HCT116 (cell line): ENCODE measurements at regions not wholly inside any gene's neighbourhood (a gene's known extent, or its start where the extent isn't known, plus 50 kb on each side); places are given as distances from the start of the nearest gene placed in this dataset.

ENCODE experiments used
- ATAC-seq: fragments of 200-7000 bp; cut with Tn5 transposase; 2 replicates; pipeline ENCODE4 v1.9.1; 2020; ENCODE audit warnings: mild to moderate bottlenecking, moderate library complexity
- BruUV-seq: library from RNA; stranded (reverse); fragments of 400-500 nt; replicated peaks from 2 replicates; lab custom pipeline; 2021; lab: Mats Ljungman, UMichigan
- CTCF ChIA-PET: fragments of 300-600 bp; sonication (Branson Sonifier 250); formaldehyde crosslinking; loops from one replicate; lab custom pipeline; 2021; ENCODE audit warnings: antibody characterized with exemption; lab: Charles Lee
- POLR2A ChIA-PET: fragments of 300-600, 350-600 bp; sonication (Branson Sonifier 250); formaldehyde crosslinking; loops from one replicate; lab custom pipeline; 2021; ENCODE audit warnings: antibody characterized with exemption; lab: Charles Lee
- RAD21 ChIA-PET, 2 experiments: fragments of 300-600 bp; sonication (Branson Sonifier 250); formaldehyde crosslinking; loops; one replicate each; lab custom pipeline; 2023; ENCODE audit warnings: low total read pairs in 2 of 2; ENCODE audit not compliant: uncharacterized antibody in 2 of 2, unreplicated experiment in 2 of 2, low non-redundant PET in 1 of 2; lab: Charles Lee
- DNase-seq: peaks from one replicate; pipeline ENCODE4 v3.0.0-alpha.2; 2010; ENCODE audit warnings: low read depth, low spot score
- H2AFZ ChIP-seq: fragments of 200-600 bp; shearing (Covaris generic), sonication (generic); 2 replicates; pipeline ENCODE4 v1.6.1; 2017; ENCODE audit warnings: low read depth, mixed run types, mixed read lengths, antibody characterized with exemption, low read length; ENCODE audit not compliant: poor library complexity, severe bottlenecking
- H3K27ac ChIP-seq: 2 replicates; pipeline ENCODE4 v1.5.1; 2012; ENCODE audit warnings: low read depth, low read length
- H3K27me3 ChIP-seq: fragments of 200-600 bp; sonication (generic); 2 replicates; pipeline ENCODE4 v1.6.1; 2016; ENCODE audit warnings: mixed run types, low read length, mixed read lengths; ENCODE audit not compliant: insufficient read depth
- H3K36me3 ChIP-seq, 2 experiments: fragments of 200-500 bp in 1 of 2; fragments of 200-600 bp in 1 of 2; sonication (Bioruptor generic) in 1 of 2; sonication (generic) in 1 of 2; 2 replicates each; pipeline versions ENCODE4 v1.5.1 to v1.6.1; 2014 to 2016; ENCODE audit warnings: low read length in 2 of 2, inconsistent platforms in 1 of 2, mixed read lengths in 1 of 2, mixed run types in 1 of 2; ENCODE audit not compliant: insufficient read depth in 2 of 2, control insufficient read depth in 1 of 2
- H3K4me1 ChIP-seq, 2 experiments: fragments of 200-600 bp in 1 of 2; sonication (generic) in 1 of 2; 2 replicates each; pipeline versions ENCODE4 v1.5.1 to v1.6.1; 2012 to 2017; ENCODE audit warnings: low read length in 2 of 2, inconsistent platforms in 1 of 2, mild to moderate bottlenecking in 1 of 2, mixed read lengths in 1 of 2, mixed run types in 1 of 2, moderate library complexity in 1 of 2; ENCODE audit not compliant: insufficient read depth in 2 of 2, control insufficient read depth in 1 of 2
- H3K4me2 ChIP-seq: fragments of 200-600 bp; sonication (generic); 2 replicates; pipeline ENCODE4 v1.6.1; 2017; ENCODE audit warnings: mixed run types, low read length, mixed read lengths
- H3K4me3 ChIP-seq, 2 experiments: fragments of 200-600 bp in 1 of 2; sonication (generic) in 1 of 2; replicated peaks in 1 of 2; 2 replicates each; pipeline ENCODE4 v1.5.1; 2011 to 2016; ENCODE audit warnings: low read length in 2 of 2, control low read depth in 1 of 2, low read depth in 1 of 2, mild to moderate bottlenecking in 1 of 2, mixed read lengths in 1 of 2, mixed run types in 1 of 2
- H3K79me2 ChIP-seq: fragments of 200-600 bp; sonication (generic); 2 replicates; pipeline ENCODE4 v1.6.1; 2017; ENCODE audit warnings: mild to moderate bottlenecking, mixed run types, low read length, moderate library complexity, mixed read lengths; ENCODE audit not compliant: insufficient read depth
- H3K9ac ChIP-seq: fragments of 200-600 bp; sonication (generic); 2 replicates; pipeline ENCODE4 v1.6.1; 2016; ENCODE audit warnings: low read length, mixed read lengths
- H3K9me2 ChIP-seq: fragments of 200-600 bp; sonication (generic), shearing (Covaris generic); 2 replicates; pipeline ENCODE4 v1.6.1; 2017; ENCODE audit warnings: mixed run types, mild to moderate bottlenecking, moderate library complexity; ENCODE audit not compliant: insufficient read depth
- H3K9me3 ChIP-seq, 2 experiments: fragments of 200-500 bp in 1 of 2; fragments of 200-600 bp in 1 of 2; sonication (Bioruptor generic) in 1 of 2; sonication (generic) in 1 of 2; 2 replicates each; pipeline ENCODE4 v1.6.1; 2014 to 2017; ENCODE audit warnings: low read length in 2 of 2, mixed read lengths in 2 of 2, inconsistent platforms in 1 of 2, low read depth in 1 of 2, mild to moderate bottlenecking in 1 of 2, mixed run types in 1 of 2, moderate library complexity in 1 of 2; ENCODE audit not compliant: control insufficient read depth in 1 of 2, insufficient read depth in 1 of 2
- H4K20me1 ChIP-seq: fragments of 200-600 bp; sonication (generic), shearing (Covaris generic); 2 replicates; pipeline ENCODE4 v1.6.1; 2017; ENCODE audit warnings: mixed run types, mild to moderate bottlenecking, moderate library complexity; ENCODE audit not compliant: insufficient read depth
- CBX3 ChIP-seq: IDR thresholded peaks from 2 replicates; pipeline ENCODE4 v1.6.1; 2012; ENCODE audit warnings: low read depth
- CEBPB ChIP-seq: IDR thresholded peaks from 2 replicates; pipeline ENCODE4 v1.6.1; 2012; ENCODE audit warnings: low read depth
- EGR1 ChIP-seq: IDR thresholded peaks from 2 replicates; pipeline ENCODE4 v1.6.1; 2012; ENCODE audit warnings: low read depth
- ELF1 ChIP-seq: IDR thresholded peaks from 2 replicates; pipeline ENCODE4 v1.6.1; 2012; ENCODE audit warnings: low read depth, borderline replicate concordance
- EZH2 ChIP-seq: fragments of 200-600 bp; sonication (generic); IDR thresholded peaks from 2 replicates; pipeline ENCODE4 v1.6.1; 2017; ENCODE audit warnings: antibody characterized with exemption, mixed run types
- EZH2phosphoT487 ChIP-seq: fragments of 200-600 bp; IDR thresholded peaks from 2 replicates; pipeline ENCODE4 v1.6.1; 2018; ENCODE audit warnings: antibody characterized with exemption, borderline replicate concordance
- FOSL1 ChIP-seq: IDR thresholded peaks from 2 replicates; pipeline ENCODE4 v1.6.1; 2012; ENCODE audit warnings: low read depth
- JUND ChIP-seq: IDR thresholded peaks from 2 replicates; pipeline ENCODE4 v1.6.1; 2012
- POLR2AphosphoS5 ChIP-seq: IDR thresholded peaks from 2 replicates; pipeline ENCODE4 v1.6.1; 2011; ENCODE audit warnings: mild to moderate bottlenecking, low read depth, low read length, moderate library complexity
- RAD21 ChIP-seq: IDR thresholded peaks from 2 replicates; pipeline ENCODE4 v1.6.1; 2012; ENCODE audit warnings: low read depth, mild to moderate bottlenecking
- SIN3A ChIP-seq: IDR thresholded peaks from 2 replicates; pipeline ENCODE4 v1.6.1; 2012; ENCODE audit warnings: low read depth
- SP1 ChIP-seq: IDR thresholded peaks from 2 replicates; pipeline ENCODE4 v1.6.1; 2012; ENCODE audit warnings: low read depth
- SRF ChIP-seq: IDR thresholded peaks from 2 replicates; pipeline ENCODE4 v1.6.1; 2012; ENCODE audit warnings: low read depth
- YY1 ChIP-seq: IDR thresholded peaks from 2 replicates; pipeline ENCODE4 v1.6.1; 2011; ENCODE audit warnings: low read length, low read depth, moderate library complexity, mild to moderate bottlenecking; ENCODE audit not compliant: insufficient replicate concordance; ENCODE audit errors: extremely low read depth
- ZFX ChIP-seq: fragments of 450-650 bp; IDR thresholded peaks from 2 replicates; pipeline ENCODE4 v1.6.1; 2017
- ZNF274 ChIP-seq: fragments of 200-500 bp; sonication (Bioruptor generic); IDR thresholded peaks from 2 replicates; pipeline ENCODE4 v1.6.1; 2014; ENCODE audit warnings: mild to moderate bottlenecking, low read depth, low read length, inconsistent platforms
- intact Hi-C: fragments of 100-400 bp; cut with micrococcal nuclease; formaldehyde crosslinking; loops from 2 replicates; pipeline ENCODE4 v1.10.0; 2022
- TF ChIP-seq, protein P1 (sequence below): IDR thresholded peaks from 2 replicates; pipeline ENCODE4 v1.6.1; 2011; ENCODE audit warnings: mild to moderate bottlenecking, low read length, moderate library complexity; ENCODE audit not compliant: insufficient replicate concordance; ENCODE audit errors: extremely low read depth
- TF ChIP-seq, protein P2 (sequence below): IDR thresholded peaks from 2 replicates; pipeline ENCODE4 v1.6.1; 2012
- TF ChIP-seq, protein P3 (sequence below): IDR thresholded peaks from 2 replicates; pipeline ENCODE4 v1.6.1; 2012; ENCODE audit warnings: low read depth

DNA sequence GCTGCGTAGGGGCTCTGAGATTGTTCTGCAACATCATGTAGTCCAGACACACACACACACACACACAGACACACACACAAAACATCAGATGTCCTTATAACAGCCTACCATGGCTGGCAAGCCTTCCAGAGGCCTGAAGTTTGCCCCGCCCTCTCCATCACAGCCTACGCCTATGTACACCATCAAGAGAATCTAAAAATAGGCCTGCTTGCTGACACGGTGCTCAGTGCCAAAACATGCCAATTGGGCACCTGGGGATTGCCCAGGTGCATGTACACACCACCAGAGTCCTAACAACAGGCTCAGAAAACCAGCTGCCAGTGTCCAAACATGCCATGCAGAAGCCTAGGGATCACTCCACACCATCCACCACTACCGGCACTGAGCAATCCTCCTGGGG is 391.7 kb upstream of the SPTLC3 start:
- no peaks in the 10 kb centered on the region for H3K4me1 ChIP-seq
- H4K20me1 ChIP-seq, result no peaks in the 10 kb centered on the region
- intact Hi-C loops, result no loop called here
- peaks cover 4 to 25% of the 10 kb centered on the region in 2 experiments; a peak in 2 of 4 replicates for H3K9me3 ChIP-seq
- no peak overlapping the region for H3K9ac ChIP-seq
- H3K27me3 ChIP-seq, result no peaks in the 10 kb centered on the region
- ChIA-PET RAD21 (no interaction called here), POLR2A (no interaction called here), CTCF (no interaction called here)
- ATAC-seq, result no peak
- no TSS peak for BruUV-seq
- H2AFZ ChIP-seq, result no peak overlapping the region
- TF ChIP-seq YY1 (no peak), ZFX (no peak), JUND (no peak), RAD21 (no peak), EZH2phosphoT487 (no peak), SRF (no peak), POLR2AphosphoS5 (no peak), ZNF274 (no peak), FOSL1 (no peak), SP1 (no peak), EGR1 (no peak), SIN3A (no peak), CBX3 (no peak), ELF1 (no peak), EZH2 (no peak), CEBPB (no peak)
- TF ChIP-seq, protein P1, sequence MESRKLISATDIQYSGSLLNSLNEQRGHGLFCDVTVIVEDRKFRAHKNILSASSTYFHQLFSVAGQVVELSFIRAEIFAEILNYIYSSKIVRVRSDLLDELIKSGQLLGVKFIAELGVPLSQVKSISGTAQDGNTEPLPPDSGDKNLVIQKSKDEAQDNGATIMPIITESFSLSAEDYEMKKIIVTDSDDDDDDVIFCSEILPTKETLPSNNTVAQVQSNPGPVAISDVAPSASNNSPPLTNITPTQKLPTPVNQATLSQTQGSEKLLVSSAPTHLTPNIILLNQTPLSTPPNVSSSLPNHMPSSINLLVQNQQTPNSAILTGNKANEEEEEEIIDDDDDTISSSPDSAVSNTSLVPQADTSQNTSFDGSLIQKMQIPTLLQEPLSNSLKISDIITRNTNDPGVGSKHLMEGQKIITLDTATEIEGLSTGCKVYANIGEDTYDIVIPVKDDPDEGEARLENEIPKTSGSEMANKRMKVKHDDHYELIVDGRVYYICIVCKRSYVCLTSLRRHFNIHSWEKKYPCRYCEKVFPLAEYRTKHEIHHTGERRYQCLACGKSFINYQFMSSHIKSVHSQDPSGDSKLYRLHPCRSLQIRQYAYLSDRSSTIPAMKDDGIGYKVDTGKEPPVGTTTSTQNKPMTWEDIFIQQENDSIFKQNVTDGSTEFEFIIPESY, result no peak
- TF ChIP-seq, protein P2, sequence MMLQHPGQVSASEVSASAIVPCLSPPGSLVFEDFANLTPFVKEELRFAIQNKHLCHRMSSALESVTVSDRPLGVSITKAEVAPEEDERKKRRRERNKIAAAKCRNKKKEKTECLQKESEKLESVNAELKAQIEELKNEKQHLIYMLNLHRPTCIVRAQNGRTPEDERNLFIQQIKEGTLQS, result no peak
- TF ChIP-seq, protein P3, sequence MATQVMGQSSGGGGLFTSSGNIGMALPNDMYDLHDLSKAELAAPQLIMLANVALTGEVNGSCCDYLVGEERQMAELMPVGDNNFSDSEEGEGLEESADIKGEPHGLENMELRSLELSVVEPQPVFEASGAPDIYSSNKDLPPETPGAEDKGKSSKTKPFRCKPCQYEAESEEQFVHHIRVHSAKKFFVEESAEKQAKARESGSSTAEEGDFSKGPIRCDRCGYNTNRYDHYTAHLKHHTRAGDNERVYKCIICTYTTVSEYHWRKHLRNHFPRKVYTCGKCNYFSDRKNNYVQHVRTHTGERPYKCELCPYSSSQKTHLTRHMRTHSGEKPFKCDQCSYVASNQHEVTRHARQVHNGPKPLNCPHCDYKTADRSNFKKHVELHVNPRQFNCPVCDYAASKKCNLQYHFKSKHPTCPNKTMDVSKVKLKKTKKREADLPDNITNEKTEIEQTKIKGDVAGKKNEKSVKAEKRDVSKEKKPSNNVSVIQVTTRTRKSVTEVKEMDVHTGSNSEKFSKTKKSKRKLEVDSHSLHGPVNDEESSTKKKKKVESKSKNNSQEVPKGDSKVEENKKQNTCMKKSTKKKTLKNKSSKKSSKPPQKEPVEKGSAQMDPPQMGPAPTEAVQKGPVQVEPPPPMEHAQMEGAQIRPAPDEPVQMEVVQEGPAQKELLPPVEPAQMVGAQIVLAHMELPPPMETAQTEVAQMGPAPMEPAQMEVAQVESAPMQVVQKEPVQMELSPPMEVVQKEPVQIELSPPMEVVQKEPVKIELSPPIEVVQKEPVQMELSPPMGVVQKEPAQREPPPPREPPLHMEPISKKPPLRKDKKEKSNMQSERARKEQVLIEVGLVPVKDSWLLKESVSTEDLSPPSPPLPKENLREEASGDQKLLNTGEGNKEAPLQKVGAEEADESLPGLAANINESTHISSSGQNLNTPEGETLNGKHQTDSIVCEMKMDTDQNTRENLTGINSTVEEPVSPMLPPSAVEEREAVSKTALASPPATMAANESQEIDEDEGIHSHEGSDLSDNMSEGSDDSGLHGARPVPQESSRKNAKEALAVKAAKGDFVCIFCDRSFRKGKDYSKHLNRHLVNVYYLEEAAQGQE, result no peak
- no peak overlapping the region for H3K4me3 ChIP-seq
- DNase-seq, result no peak
- no peak overlapping the region for H3K4me2 ChIP-seq
- no peaks in the 10 kb centered on the region for H3K9me2 ChIP-seq
- H3K27ac ChIP-seq, result no peak overlapping the region
- H3K36me3 ChIP-seq, result no peaks in the 10 kb centered on the region
- H3K79me2 ChIP-seq, result no peaks in the 10 kb centered on the region
